ENCODE measurements at regions not wholly inside any gene's neighbourhood (a gene's known extent, or its start where the extent isn't known, plus 50 kb on each side); places are given as distances from the start of the nearest gene placed in this dataset.
A peak's percentile ranks its signal among the peaks of the same experiment; 100 is the strongest.

GRCh38 chr4:19756661-19757060 is 495.0 kb upstream of the SLIT2 start:
- no peak for ATAC-seq (ENCODE audit: low FRiP score in 2 of 2)
- no peak for DNase-seq
- Histone ChIP-seq H3K4me3 (no peak overlapping the region), H3K27me3 (no peaks in the 10 kb centered on the region), H3K4me1 (no peaks in the 10 kb centered on the region), H3K36me3 (no peaks in the 10 kb centered on the region), H3K27ac (no peak overlapping the region), H3K9me3 (no peaks in the 10 kb centered on the region)
- TF ChIP-seq POLR2AphosphoS5 (IDR thresholded peaks at IDR 0.05) (no peak), EP300 (IDR thresholded peaks at IDR 0.05) (no peak), POLR2A (IDR thresholded peaks at IDR 0.05) (no peak), CTCF (IDR thresholded peaks at IDR 0.05) (no peak)
- WGBS, 2 donors = 69 to 73% methylated on average over 2 of the region's 2 CpGs

GRCh38 chr4:19752599-19752998 is 499.1 kb upstream of the SLIT2 start:
- Histone ChIP-seq H3K9me3 (no peaks in the 10 kb centered on the region), H3K27ac (no peak overlapping the region), H3K4me1 (peaks cover 0 to 12% (median 6%) of the 10 kb centered on the region in 4 donors), H3K36me3 (no peaks in the 10 kb centered on the region), H3K27me3 (no peaks in the 10 kb centered on the region), H3K4me3 (no peak overlapping the region)
- 90 to 94% methylated on average over 1 of the region's 1 CpG for WGBS, 2 donors
- ATAC-seq (ENCODE audit: low FRiP score in 2 of 2) = no peak
- no peak for DNase-seq
- no peak for TF ChIP-seq POLR2AphosphoS5 (IDR thresholded peaks at IDR 0.05)
- TF ChIP-seq CTCF (IDR thresholded peaks at IDR 0.05) = no peak
- no peak for TF ChIP-seq POLR2A (IDR thresholded peaks at IDR 0.05)
- no peak for TF ChIP-seq EP300 (IDR thresholded peaks at IDR 0.05)

GRCh38 chr4:19748519-19749479 is 502.9 kb upstream of the SLIT2 start:
- peaks cover 0 to 12% (median 6%) of the 10 kb centered on the region in 4 donors for H3K4me1 ChIP-seq
- H3K36me3 ChIP-seq = no peaks in the 10 kb centered on the region
- peak; percentile 72 to 86 for ATAC-seq (ENCODE audit: low FRiP score in 2 of 2)
- peak in 1 of 2 donors; percentile 55 for DNase-seq
- H3K4me3 ChIP-seq = no peak overlapping the region
- no peaks in the 10 kb centered on the region for H3K9me3 ChIP-seq
- TF ChIP-seq POLR2AphosphoS5 (IDR thresholded peaks at IDR 0.05) = no peak
- no peak for TF ChIP-seq POLR2A (IDR thresholded peaks at IDR 0.05)
- TF ChIP-seq EP300 (IDR thresholded peaks at IDR 0.05) = no peak
- TF ChIP-seq CTCF (IDR thresholded peaks at IDR 0.05) = no peak
- WGBS, 2 donors = 24 to 44% methylated on average over 3 of the region's 3 CpGs
- no peak overlapping the region for H3K27ac ChIP-seq
- no peaks in the 10 kb centered on the region for H3K27me3 ChIP-seq

- Histone ChIP-seq H3K4me3 (no peak overlapping the region), H3K9me3 (no peaks in the 10 kb centered on the region), H3K36me3 (no peaks in the 10 kb centered on the region), H3K27ac (no peak overlapping the region), H3K4me1 (peaks cover 0 to 12% (median 6%) of the 10 kb centered on the region in 4 donors), H3K27me3 (no peaks in the 10 kb centered on the region)
- 76 to 82% methylated on average over 2 of the region's 2 CpGs for WGBS, 2 donors
- ATAC-seq (ENCODE audit: low FRiP score in 2 of 2) (no peak), DNase-seq (no peak)
- TF ChIP-seq EP300 (IDR thresholded peaks at IDR 0.05) (no peak), CTCF (IDR thresholded peaks at IDR 0.05) (no peak), POLR2AphosphoS5 (IDR thresholded peaks at IDR 0.05) (no peak), POLR2A (IDR thresholded peaks at IDR 0.05) (no peak)
These were observed 505.3 kb upstream of the SLIT2 start for GRCh38 chr4:19746377-19746776.
